HG03521 (cell line): ENCODE measurements at regions not wholly inside any gene's neighbourhood (a gene's known extent, or its start where the extent isn't known, plus 50 kb on each side); places are given as distances from the start of the nearest gene placed in this dataset.
"Not testable (repeated sequence)": the region's sequence is repeated elsewhere in the genome, so short reads cannot be mapped to it uniquely, and the experiment has no call there.

ENCODE experiments used
- ATAC-seq: cut with Tn5 transposase; IDR thresholded peaks from one replicate; pipeline ENCODE4 v1.9.1; 2021; ENCODE audit warnings: mild to moderate bottlenecking, moderate library complexity; ENCODE audit not compliant: unreplicated experiment

- ATAC-seq: not testable (repeated sequence)
These were observed 296.5 kb upstream of the DKK2 start for GRCh38 chr4:107332656-107333055.

- no peak for ATAC-seq
These were observed 294.8 kb upstream of the DKK2 start for GRCh38 chr4:107330916-107331315.

- no peak for ATAC-seq
These were observed 283.3 kb upstream of the DKK2 start for GRCh38 chr4:107319386-107319785.

- ATAC-seq: no peak
These were observed 282.0 kb upstream of the DKK2 start for GRCh38 chr4:107318078-107318477.

GRCh38 chr4:107317611-107318010, 281.5 kb upstream of the DKK2 start:
- ATAC-seq: no peak

DNA sequence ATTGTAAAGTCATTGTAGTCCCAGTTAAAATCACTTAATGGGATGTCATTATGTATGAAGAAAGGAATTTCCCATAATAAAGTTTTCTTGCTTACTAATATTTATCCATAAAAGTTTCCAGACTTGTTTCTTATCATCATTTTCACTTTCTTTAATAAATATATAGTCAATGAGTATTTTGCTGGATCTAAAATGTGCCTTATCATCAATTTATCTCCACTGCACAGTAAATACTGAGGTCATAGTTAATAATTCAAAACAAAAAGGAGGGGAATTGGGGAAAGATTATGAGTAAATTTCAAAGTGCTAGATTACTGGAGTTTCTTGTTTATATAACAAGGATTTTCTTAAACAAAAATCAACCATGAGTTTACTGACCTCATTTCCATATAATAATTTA, 279.5 kb upstream of the DKK2 start:
- ATAC-seq: no peak

GRCh38 chr4:107314156-107314555, 278.0 kb upstream of the DKK2 start:
- ATAC-seq: no peak

DNA sequence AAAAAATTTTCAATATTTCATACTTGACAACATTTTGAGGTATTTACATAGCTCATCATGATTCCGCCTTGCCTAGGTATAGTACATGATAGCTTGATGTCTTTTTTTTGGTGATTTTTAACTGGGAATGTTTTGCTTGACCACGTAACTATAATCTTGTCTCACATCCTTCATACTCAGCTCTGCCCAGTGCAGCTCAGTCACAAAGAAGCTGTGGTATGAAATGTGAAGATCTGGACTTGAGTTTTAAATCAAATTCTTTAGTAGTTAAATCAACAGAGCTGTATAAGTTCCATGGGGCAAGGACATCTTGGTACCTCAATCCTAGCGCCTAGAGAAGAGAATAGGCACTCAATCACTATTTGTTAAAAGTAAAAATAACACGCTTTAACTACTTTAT, 276.3 kb upstream of the DKK2 start:
- no peak for ATAC-seq

DNA sequence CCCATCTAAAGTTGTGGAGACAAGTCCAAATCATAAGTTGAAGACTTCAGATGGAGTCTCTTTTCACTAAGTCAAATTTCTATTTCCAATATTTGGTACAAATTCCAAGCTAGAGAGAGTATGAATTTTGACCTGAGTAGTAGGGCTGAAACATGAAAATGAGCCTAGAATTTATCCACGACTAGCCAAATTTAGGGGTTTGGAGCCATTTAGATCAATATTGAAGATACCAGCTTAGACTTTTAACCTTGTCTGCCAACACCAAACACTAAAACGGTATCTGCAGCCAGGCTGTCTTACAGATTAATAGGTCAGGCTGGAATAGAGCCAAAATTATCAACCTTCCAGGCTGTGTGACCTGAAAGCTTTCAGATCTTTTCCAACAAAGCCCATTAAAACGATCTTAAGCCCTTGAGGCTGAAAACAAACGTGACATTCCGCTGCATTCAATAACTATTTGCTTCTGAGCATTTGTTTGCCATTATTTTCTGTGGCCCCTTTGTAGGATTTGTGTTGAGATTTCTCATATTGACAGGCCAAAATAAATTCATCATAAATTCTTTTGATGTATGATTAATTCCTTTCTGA, 268.7 kb upstream of the DKK2 start:
- no peak for ATAC-seq

DNA sequence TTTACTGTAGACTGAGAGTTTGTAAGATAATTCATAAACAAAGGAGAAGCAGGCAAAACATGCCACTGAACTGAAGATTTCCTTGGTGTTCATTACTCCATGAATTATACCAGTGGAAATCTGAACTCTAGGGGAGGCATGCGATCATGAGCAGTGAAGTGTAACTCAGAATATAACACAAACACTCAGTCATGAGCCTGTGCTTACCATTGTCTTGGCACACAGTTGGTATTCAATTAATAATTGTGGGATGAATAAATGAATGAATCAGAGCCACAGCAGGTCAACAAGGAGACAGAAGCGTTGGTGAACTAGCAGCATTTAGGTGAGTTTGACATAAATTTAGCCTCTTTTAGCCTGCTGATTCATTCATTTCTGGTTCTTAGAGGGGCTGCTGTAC, 263.5 kb upstream of the DKK2 start:
- ATAC-seq: no peak

GRCh38 chr4:107292979-107293378, 256.9 kb upstream of the DKK2 start:
- no peak for ATAC-seq

GRCh38 chr4:107283587-107284559, 247.8 kb upstream of the DKK2 start:
- ATAC-seq: no peak

- no peak for ATAC-seq
These were observed 243.6 kb upstream of the DKK2 start for GRCh38 chr4:107279733-107280132.

DNA sequence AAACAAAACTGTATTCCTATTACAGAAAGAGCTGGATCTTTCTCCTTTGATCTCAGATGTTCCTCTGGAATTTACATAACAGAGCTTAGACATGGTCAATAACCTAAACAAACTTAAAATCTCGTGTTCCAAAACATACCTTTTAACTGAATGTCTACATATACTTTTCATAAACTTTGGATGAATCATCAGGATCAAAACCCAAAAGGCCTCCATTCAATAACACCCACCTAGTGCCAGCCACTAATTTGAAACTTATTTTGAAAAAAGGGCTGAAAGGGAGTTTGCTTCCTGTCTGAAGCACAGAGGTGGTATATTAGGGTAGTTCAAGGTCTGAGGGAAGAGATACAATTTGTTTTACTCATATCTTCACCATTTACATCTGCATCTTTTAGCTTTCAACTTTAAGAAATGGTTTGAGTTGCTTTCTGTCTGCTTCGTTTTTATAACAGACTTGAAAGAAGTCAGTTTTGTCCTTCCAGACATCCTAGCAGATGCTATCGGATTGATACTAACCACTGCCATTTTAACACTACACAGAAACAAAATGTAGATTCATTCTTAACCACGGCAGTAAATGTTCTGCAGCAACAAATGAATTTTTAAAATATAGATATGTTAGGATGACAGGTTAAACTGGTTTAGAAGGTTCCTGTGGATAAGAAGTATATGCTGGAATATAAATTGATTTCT, 242.8 kb upstream of the DKK2 start:
- ATAC-seq: no peak

- no peak for ATAC-seq
These were observed 239.9 kb upstream of the DKK2 start for GRCh38 chr4:107276052-107276451.

DNA sequence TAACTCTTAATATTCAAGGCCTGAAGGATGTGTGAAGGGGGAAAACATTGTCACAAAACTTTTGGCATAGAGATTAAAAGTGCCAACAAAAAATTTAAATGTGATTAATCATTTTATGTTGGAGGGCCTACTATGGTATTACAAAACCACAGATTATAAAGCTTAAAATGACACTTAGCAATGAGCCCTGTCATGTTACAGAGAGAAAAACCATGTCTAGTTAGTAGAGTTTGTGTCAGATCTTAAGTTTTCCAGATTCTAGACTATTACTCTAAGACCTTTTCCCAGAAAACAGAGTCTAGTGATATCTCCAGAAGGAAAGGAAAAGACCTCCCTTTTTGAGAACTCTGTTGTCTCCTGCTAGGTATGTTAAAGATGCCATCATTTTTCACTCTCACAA, 239.1 kb upstream of the DKK2 start:
- ATAC-seq: no peak

DNA sequence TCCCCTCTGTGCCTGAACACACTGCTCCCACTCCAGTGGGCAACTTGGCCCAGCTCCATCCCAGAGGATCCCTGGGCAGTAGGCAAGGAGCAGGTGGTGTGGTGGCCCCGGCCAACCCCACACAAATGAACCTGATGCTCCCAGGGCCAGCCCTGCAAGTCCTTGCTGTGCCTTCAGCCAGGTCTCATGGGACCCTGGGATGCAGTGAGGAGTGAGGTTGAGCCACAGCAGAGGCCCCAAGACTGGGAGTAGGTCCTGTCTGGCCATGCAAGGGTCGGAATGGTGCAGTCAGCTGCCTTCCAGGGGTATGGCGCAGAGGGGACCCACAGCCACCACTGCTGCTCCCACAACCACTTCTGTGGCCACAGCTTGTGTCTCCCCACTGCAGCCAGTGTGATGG, 234.5 kb upstream of the DKK2 start:
- no peak for ATAC-seq

- no peak for ATAC-seq
These were observed 233.1 kb upstream of the DKK2 start for GRCh38 chr4:107269175-107269574.

- no peak for ATAC-seq
These were observed 229.7 kb upstream of the DKK2 start for GRCh38 chr4:107265859-107266258.

DNA sequence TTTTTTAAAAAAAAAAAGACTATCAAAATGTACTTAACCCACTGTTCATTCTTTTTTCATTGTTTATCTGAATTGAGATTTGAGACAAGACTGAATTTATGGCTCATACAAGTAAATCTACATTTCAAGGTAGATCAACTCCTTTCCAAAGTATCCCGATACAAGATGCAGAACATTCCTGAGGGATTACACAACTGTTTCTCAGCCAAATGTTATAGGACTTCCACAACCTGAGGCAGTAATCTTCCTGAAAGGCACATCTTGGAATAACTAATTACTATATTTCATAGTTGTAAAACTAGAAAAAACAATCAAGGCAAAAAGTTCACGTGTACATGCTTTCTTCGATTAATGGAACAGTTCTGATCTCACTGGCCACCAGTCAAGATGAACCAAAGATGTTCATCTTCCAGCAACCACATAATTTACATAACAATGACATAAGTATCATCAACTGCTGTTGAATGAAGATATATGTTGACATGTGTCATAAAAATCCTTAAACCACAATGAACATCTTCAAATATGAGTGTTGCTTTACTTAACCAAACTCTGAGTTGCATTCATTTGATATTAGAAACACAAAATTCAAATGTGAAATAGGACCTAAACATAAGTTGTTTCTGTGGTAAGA, 225.2 kb upstream of the DKK2 start:
- no peak for ATAC-seq

- no peak for ATAC-seq
These were observed 222.2 kb upstream of the DKK2 start for GRCh38 chr4:107258359-107258758.
